Ascending aorta (tissue), 2 donors: ENCODE measurements at regions not wholly inside any gene's neighbourhood (a gene's known extent, or its start where the extent isn't known, plus 50 kb on each side); places are given as distances from the start of the nearest gene placed in this dataset.

Experiments used
- DNase-seq, 2 donors: peaks; one replicate each; pipeline ENCODE4 v3.0.0-alpha.2; 2019; ENCODE audit warnings: low spot score in 2 of 2
- H3K27ac ChIP-seq, 2 donors: fragments of 200-600 bp; sonication (generic); one replicate each; pipeline ENCODE4 v1.5.1; 2016 to 2017; ENCODE audit warnings: mild to moderate bottlenecking in 1 of 2
- H3K27me3 ChIP-seq: fragments of 200-600 bp; sonication (generic); one replicate; pipeline ENCODE4 v1.5.1; 2017
- H3K36me3 ChIP-seq, 2 donors: fragments of 200-600 bp; sonication (generic); one replicate each; pipeline ENCODE4 v1.5.1; 2016
- H3K4me1 ChIP-seq, 2 donors: fragments of 200-600 bp; sonication (generic); one replicate each; pipeline ENCODE4 v1.5.1; 2016 to 2017; ENCODE audit warnings: mild to moderate bottlenecking in 1 of 2
- H3K4me3 ChIP-seq, 2 donors: fragments of 200-600 bp; sonication (generic); one replicate each; pipeline ENCODE4 v1.5.1; 2016 to 2017; ENCODE audit warnings: mild to moderate bottlenecking in 1 of 2
- H3K9me3 ChIP-seq, 2 donors: fragments of 200-600 bp; sonication (generic); one replicate each; pipeline ENCODE4 v1.5.1; 2016
- intact Hi-C: fragments of 100-400 bp; cut with DNase I; formaldehyde crosslinking; loops from one replicate; pipeline ENCODE4 v1.15.1; 2023
- TF ChIP-seq, protein P1 (sequence below), 3 experiments: fragments of 200-600 bp in 2 of 3; fragments of 450-650 bp in 1 of 3; sonication (generic) in 2 of 3; IDR thresholded peaks; one replicate each; pipeline ENCODE4 v1.5.1; 2016 to 2019; ENCODE audit warnings: antibody characterized with exemption in 3 of 3, mild to moderate bottlenecking in 1 of 3, moderate library complexity in 1 of 3

DNA sequence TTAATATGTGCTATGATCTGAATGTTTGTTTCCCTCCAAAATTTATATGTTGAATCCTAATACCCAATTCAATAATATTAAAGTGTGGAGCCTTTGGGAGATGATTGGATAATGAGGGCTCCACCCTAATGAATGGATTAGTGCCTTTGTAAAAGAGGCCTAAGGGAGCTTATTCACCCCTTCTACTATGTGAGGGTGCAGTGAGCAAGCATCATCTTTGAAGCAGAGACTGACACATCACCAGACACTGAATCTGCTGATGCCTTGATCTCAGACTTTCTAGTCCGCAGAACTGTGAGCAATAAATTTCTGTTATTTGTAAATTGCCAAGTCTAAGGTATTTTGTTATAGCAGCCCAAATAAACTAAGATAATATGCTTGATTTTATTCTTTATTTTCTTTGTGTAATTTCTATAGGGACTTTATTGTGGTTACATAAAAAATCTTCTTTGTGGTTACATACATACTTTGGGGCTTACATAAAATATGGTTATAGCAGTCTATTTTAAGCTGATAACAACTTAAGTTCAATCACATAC is 131.1 kb upstream of the SLC38A2 start:
- no peaks in the 10 kb centered on the region for H3K36me3 ChIP-seq
- H3K27ac ChIP-seq: no peak overlapping the region
- intact Hi-C loops: no loop called here
- no peak for DNase-seq
- no peak overlapping the region for H3K4me3 ChIP-seq
- H3K9me3 ChIP-seq: peaks cover 5 to 24% of the 10 kb centered on the region in 2 donors
- TF ChIP-seq, protein P1, sequence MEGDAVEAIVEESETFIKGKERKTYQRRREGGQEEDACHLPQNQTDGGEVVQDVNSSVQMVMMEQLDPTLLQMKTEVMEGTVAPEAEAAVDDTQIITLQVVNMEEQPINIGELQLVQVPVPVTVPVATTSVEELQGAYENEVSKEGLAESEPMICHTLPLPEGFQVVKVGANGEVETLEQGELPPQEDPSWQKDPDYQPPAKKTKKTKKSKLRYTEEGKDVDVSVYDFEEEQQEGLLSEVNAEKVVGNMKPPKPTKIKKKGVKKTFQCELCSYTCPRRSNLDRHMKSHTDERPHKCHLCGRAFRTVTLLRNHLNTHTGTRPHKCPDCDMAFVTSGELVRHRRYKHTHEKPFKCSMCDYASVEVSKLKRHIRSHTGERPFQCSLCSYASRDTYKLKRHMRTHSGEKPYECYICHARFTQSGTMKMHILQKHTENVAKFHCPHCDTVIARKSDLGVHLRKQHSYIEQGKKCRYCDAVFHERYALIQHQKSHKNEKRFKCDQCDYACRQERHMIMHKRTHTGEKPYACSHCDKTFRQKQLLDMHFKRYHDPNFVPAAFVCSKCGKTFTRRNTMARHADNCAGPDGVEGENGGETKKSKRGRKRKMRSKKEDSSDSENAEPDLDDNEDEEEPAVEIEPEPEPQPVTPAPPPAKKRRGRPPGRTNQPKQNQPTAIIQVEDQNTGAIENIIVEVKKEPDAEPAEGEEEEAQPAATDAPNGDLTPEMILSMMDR (IDR thresholded peaks at IDR 0.05): no peak
- H3K4me1 ChIP-seq: no peaks in the 10 kb centered on the region
- H3K27me3 ChIP-seq: no peaks in the 10 kb centered on the region

DNA sequence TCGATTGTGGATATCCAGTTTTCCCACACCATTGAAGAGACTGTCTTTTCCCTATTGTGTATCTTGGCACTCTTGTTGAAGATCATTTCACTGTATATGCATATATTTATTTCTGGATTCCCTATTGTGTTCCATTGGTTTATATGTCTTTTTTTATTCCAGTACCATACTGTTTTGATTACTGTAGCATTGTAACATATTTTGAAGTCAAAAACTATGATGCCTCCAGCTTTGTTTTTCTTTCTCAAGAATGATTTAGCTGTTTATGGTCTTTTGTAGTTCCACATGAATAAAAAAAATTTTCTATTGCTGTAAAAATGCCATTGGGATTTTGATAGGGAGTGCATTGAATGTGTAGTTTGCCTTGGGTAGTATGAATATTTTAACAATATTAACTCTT is 128.1 kb upstream of the SLC38A2 start:
- Histone ChIP-seq H3K9me3 (peaks cover 0 to 12% of the 10 kb centered on the region in 2 donors), H3K36me3 (no peaks in the 10 kb centered on the region), H3K4me1 (no peaks in the 10 kb centered on the region), H3K27me3 (no peaks in the 10 kb centered on the region), H3K4me3 (no peak overlapping the region), H3K27ac (no peak overlapping the region)
- TF ChIP-seq, protein P1 (IDR thresholded peaks at IDR 0.05): no peak
- intact Hi-C loops: no loop called here
- no peak for DNase-seq

DNA sequence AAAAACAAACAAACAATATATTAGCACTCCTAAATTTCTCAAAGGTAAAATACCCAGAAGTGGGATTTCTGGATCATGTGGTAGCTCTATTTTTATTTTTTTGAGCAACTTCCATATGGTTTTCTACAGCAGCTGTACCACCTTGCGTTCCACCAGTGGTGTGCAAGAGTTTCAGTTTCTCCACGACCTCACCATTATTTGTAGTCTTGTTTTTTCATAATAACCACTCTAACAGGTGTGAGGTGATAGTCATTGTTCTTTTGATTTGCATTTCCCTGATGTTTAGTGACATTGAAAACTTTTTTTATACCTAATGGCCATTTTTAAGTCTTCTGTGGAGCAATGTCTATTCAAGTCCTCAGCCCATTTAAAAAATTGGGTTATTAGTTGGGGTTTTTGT is 127.3 kb upstream of the SLC38A2 start:
- no peaks in the 10 kb centered on the region for H3K27me3 ChIP-seq
- no peaks in the 10 kb centered on the region for H3K36me3 ChIP-seq
- DNase-seq: no peak
- TF ChIP-seq, protein P1 (IDR thresholded peaks at IDR 0.05): no peak
- H3K9me3 ChIP-seq: peaks cover 0 to 8% of the 10 kb centered on the region in 2 donors
- H3K27ac ChIP-seq: no peak overlapping the region
- no peak overlapping the region for H3K4me3 ChIP-seq
- intact Hi-C loops: no loop called here
- no peaks in the 10 kb centered on the region for H3K4me1 ChIP-seq

DNA sequence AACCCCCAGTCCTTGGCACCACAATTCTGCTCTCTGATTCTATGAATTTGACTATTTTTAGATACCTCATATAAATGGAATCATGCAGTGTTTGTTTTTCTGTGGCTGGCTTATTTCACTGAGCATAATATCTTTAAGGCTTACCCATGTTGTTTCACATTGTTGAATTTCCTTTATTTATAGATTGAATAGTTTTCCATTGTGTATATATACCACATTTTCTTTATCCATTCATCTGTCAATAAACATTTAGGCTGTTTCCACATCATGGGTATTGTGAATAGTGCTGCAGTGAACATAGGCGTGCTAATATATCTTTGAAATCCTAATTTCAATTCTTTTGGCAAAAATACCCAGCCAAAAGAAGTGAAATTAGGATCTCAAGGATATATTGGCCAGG is 126.7 kb upstream of the SLC38A2 start:
- Histone ChIP-seq H3K27me3 (no peaks in the 10 kb centered on the region), H3K36me3 (no peaks in the 10 kb centered on the region), H3K27ac (no peak overlapping the region), H3K4me3 (no peak overlapping the region), H3K9me3 (peaks cover 0 to 8% of the 10 kb centered on the region in 2 donors), H3K4me1 (peaks cover 0 to 3% of the 10 kb centered on the region in 2 donors)
- no peak for DNase-seq
- TF ChIP-seq, protein P1 (IDR thresholded peaks at IDR 0.05): no peak
- intact Hi-C loops: no loop called here

DNA sequence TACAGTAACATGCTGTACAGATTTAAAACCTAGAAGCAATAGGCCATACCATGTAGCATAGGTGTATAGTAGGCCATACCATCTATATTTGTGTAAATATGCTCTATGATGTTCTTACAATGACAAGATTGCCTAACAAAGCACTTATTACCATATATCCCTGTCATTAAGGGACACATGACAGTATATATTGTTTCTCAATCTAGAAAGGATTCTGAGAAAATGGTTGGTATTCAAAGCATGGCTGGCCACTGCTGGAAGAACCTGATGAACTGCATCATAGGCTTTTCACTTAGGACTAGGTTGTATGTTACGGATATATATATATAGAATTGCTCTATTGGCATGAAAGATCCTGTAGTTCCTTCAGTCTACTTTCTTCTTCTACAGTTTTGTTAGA is 125.2 kb upstream of the SLC38A2 start:
- Histone ChIP-seq H3K9me3 (peaks cover 0 to 8% of the 10 kb centered on the region in 2 donors), H3K27me3 (no peaks in the 10 kb centered on the region), H3K4me1 (peaks cover 0 to 9% of the 10 kb centered on the region in 2 donors), H3K36me3 (no peaks in the 10 kb centered on the region), H3K27ac (no peak overlapping the region), H3K4me3 (no peak overlapping the region)
- DNase-seq: no peak
- TF ChIP-seq, protein P1 (IDR thresholded peaks at IDR 0.05): no peak
- intact Hi-C loops: no loop called here

DNA sequence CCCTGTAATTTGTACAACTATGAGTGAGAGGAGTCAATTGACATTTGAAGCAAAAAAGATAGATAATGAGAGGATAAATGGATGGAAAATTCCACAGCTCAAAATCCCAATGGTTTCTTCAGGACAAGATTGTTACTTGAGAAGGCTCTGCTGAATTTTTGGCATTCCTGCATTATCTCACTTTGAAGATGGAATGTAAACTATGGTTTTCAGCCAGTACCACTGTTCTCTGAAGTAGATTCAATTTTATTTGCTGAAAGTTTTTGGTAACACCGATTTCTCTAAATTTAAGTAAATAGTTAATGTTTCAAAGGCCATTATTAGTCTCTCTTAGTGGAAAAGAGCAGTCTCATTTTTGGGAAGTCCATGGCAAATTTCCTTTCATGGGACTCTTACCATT is 121.9 kb upstream of the SLC38A2 start:
- intact Hi-C loops: no loop called here
- TF ChIP-seq, protein P1 (IDR thresholded peaks at IDR 0.05): no peak
- no peaks in the 10 kb centered on the region for H3K27me3 ChIP-seq
- peak overlapping the region; percentile 41 to 63 for H3K27ac ChIP-seq
- H3K9me3 ChIP-seq: no peaks in the 10 kb centered on the region
- H3K4me1 ChIP-seq: peaks cover 11 to 36% of the 10 kb centered on the region in 2 donors
- no peaks in the 10 kb centered on the region for H3K36me3 ChIP-seq
- H3K4me3 ChIP-seq: no peak overlapping the region
- DNase-seq: no peak
